Esophagus muscularis mucosa (tissue), 4 donors: ENCODE measurements at regions not wholly inside any gene's neighbourhood (a gene's known extent, or its start where the extent isn't known, plus 50 kb on each side); places are given as distances from the start of the nearest gene placed in this dataset.
A peak's percentile ranks its signal among the peaks of the same experiment; 100 is the strongest.

ENCODE experiments used
- EP300 ChIP-seq: sonication (generic); formaldehyde crosslinking; IDR thresholded peaks from one replicate; pipeline ENCODE4 v1.6.1; 2017; ENCODE audit warnings: antibody characterized with exemption
- POLR2A ChIP-seq: fragments of 450-650 bp; IDR thresholded peaks from one replicate; pipeline ENCODE4 v1.6.1; 2017; ENCODE audit warnings: antibody characterized with exemption, moderate library complexity, mild to moderate bottlenecking, low read depth
- POLR2AphosphoS5 ChIP-seq, 2 donors: sonication (generic); formaldehyde crosslinking; IDR thresholded peaks; one replicate each; pipeline ENCODE4 v1.6.1; 2017; ENCODE audit warnings: antibody characterized with exemption in 2 of 2
- TF ChIP-seq, protein P1 (sequence below), 3 experiments: fragments of 200-600 bp in 2 of 3; fragments of 450-650 bp in 1 of 3; sonication (generic) in 2 of 3; IDR thresholded peaks; one replicate each; pipeline ENCODE4 v1.5.1; 2017 to 2019; ENCODE audit warnings: antibody characterized with exemption in 3 of 3, mild to moderate bottlenecking in 2 of 3, moderate library complexity in 1 of 3

- TF ChIP-seq, protein P1, sequence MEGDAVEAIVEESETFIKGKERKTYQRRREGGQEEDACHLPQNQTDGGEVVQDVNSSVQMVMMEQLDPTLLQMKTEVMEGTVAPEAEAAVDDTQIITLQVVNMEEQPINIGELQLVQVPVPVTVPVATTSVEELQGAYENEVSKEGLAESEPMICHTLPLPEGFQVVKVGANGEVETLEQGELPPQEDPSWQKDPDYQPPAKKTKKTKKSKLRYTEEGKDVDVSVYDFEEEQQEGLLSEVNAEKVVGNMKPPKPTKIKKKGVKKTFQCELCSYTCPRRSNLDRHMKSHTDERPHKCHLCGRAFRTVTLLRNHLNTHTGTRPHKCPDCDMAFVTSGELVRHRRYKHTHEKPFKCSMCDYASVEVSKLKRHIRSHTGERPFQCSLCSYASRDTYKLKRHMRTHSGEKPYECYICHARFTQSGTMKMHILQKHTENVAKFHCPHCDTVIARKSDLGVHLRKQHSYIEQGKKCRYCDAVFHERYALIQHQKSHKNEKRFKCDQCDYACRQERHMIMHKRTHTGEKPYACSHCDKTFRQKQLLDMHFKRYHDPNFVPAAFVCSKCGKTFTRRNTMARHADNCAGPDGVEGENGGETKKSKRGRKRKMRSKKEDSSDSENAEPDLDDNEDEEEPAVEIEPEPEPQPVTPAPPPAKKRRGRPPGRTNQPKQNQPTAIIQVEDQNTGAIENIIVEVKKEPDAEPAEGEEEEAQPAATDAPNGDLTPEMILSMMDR (IDR thresholded peaks at IDR 0.05) = no peak
- TF ChIP-seq POLR2A = no peak
- TF ChIP-seq POLR2AphosphoS5 (IDR thresholded peaks at IDR 0.05) = peak in 1 of 2 donors; percentile 56
- no peak for TF ChIP-seq EP300
Observed at GRCh38 chr1:8201331-8201861, 116.5 kb upstream of the SLC45A1 start.
